ENCODE measurements at regions not wholly inside any gene's neighbourhood (a gene's known extent, or its start where the extent isn't known, plus 50 kb on each side); places are given as distances from the start of the nearest gene placed in this dataset.

DNA sequence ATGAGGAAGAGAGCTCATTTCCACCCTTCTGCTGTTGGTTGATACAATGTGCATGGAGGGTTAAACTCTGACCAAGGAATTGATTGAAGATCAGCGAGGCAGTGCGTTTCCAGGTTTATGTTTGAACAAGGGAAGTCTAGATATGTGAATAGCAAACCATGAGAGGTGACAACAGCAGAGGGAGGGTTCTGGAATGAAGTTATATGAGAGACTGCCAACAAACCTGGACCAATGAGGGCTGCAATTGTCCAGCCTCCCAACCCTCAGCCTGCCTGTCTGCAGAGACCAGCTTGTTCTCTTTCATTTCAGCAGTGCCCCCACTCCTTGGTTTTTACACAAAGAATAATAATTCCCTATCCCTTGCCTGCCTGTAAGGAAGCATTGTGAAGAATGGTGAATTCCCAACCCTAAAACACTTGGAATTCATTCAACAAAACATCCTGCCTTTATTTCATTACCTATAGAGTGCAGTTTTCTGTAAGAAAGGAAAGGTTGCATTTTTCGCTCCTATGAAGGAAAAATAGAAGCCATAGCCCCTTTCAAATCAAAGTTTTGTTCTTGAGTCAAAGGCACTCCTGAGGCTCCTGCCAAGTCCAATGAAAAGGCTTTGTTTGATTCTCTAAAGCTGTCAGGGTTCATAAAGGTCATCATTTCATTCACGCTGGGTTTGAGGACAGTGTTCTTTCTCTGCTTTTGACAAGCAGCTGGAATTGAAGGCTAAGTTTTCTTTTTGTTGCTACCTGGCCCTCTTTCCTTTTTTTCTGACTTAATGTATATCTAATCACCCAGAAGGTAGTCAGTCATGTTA lies 53.6 kb upstream of the ABCC4 start (continued):
- no peak for TF ChIP-seq KLF7 (tag by site-specific recombination; IDR thresholded peaks at IDR 0.05; ENCODE audit: borderline replicate concordance)
- TF ChIP-seq ZFP37 (tag by site-specific recombination; IDR thresholded peaks at IDR 0.05): no peak
- TF ChIP-seq ZBTB20 (tag by site-specific recombination; IDR thresholded peaks at IDR 0.05): no peak
- TF ChIP-seq ZIC2 (tag by site-specific recombination; IDR thresholded peaks at IDR 0.05): no peak
- no peak for TF ChIP-seq ZNF768 (tag by site-specific recombination; IDR thresholded peaks at IDR 0.05)
- TF ChIP-seq IKZF3 (tag by site-specific recombination; IDR thresholded peaks at IDR 0.05): no peak
- TF ChIP-seq, protein P1, sequence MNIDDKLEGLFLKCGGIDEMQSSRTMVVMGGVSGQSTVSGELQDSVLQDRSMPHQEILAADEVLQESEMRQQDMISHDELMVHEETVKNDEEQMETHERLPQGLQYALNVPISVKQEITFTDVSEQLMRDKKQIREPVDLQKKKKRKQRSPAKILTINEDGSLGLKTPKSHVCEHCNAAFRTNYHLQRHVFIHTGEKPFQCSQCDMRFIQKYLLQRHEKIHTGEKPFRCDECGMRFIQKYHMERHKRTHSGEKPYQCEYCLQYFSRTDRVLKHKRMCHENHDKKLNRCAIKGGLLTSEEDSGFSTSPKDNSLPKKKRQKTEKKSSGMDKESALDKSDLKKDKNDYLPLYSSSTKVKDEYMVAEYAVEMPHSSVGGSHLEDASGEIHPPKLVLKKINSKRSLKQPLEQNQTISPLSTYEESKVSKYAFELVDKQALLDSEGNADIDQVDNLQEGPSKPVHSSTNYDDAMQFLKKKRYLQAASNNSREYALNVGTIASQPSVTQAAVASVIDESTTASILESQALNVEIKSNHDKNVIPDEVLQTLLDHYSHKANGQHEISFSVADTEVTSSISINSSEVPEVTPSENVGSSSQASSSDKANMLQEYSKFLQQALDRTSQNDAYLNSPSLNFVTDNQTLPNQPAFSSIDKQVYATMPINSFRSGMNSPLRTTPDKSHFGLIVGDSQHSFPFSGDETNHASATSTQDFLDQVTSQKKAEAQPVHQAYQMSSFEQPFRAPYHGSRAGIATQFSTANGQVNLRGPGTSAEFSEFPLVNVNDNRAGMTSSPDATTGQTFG (tag by site-specific recombination; IDR thresholded peaks at IDR 0.05; ENCODE audit: borderline replicate concordance): no peak

DNA sequence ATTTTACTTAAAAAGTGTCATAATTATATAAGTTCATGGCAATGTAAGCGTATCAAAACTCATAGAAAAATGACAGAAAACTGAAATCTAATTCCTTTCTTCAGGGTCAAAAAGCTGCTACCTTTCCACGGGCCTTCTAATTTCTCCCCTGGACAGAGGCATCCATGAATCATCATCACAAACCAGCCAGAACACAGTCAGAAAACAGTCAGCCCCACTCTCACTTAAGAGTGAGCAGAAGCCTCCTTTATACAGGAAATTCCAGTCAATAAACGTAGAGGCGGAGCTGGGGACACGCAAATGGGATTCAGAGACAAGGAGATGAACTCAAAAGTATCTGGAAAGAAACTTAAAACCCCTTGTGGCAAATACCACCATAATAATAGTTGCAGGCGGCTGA lies 54.2 kb upstream of the ABCC4 start:
- H3K4me1 ChIP-seq (ENCODE audit: control insufficient read depth, insufficient read depth, low read length): no peaks in the 10 kb centered on the region
- TF ChIP-seq ZNF670 (tag by site-specific recombination; IDR thresholded peaks at IDR 0.05; ENCODE audit: low read depth) (no peak), ZNF707 (tag by site-specific recombination; IDR thresholded peaks at IDR 0.05) (no peak)
- TF ChIP-seq, protein P2, sequence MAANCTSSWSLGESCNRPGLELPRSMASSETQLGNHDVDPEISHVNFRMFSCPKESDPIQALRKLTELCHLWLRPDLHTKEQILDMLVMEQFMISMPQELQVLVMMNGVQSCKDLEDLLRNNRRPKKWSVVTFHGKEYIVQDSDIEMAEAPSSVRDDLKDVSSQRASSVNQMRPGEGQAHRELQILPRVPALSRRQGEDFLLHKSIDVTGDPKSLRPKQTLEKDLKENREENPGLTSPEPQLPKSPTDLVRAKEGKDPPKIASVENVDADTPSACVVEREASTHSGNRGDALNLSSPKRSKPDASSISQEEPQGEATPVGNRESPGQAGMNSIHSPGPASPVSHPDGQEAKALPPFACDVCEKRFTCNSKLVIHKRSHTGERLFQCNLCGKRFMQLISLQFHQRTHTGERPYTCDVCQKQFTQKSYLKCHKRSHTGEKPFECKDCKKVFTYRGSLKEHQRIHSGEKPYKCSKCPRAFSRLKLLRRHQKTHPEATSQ (tag by site-specific recombination; IDR thresholded peaks at IDR 0.05): no peak
- no peaks in the 10 kb centered on the region for H3K36me3 ChIP-seq (ENCODE audit: control insufficient read depth in 2 of 2, insufficient read depth in 1 of 2, low read length in 2 of 2)
- POLR2A ChIA-PET: no interaction called here
- CTCF ChIA-PET: interaction anchor here (0.5 kb wide), 1 partner anchor 18 kb away, joined by 4 read pairs; no protein-coding TSS in a partner anchor
- H3K27ac ChIP-seq (ENCODE audit: extremely low read depth, low read depth, low read length): no peak overlapping the region
- no peaks in the 10 kb centered on the region for H3K9me3 ChIP-seq (ENCODE audit: control insufficient read depth, insufficient read depth, low read depth, low read length)
- H3K4me3 ChIP-seq (ENCODE audit: low read depth, low read length): no peak overlapping the region

DNA sequence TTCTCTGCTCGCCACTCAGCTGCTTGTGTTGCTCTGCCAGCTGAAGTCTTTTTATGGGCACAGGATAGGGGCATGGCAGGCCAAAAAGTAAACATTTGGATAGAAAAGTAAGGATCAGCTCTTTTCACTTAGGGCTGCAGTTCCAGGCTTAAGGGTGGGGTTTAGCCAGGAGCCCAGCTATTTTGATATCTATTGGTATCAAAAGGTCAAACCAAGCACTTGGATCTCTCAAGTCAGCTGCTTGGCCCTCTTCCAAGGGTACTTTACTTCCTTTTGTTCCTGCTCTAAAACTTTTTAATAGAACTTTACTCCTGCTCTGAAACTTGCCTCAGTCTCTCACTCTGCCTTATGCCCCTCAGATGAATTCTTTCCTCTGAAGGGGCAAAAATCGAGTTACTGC lies 55.7 kb upstream of the ABCC4 start:
- Histone ChIP-seq H3K27ac (ENCODE audit: extremely low read depth, low read depth, low read length) (no peak overlapping the region), H3K4me1 (ENCODE audit: control insufficient read depth, insufficient read depth, low read length) (no peaks in the 10 kb centered on the region), H3K36me3 (ENCODE audit: control insufficient read depth in 2 of 2, insufficient read depth in 1 of 2, low read length in 2 of 2) (no peaks in the 10 kb centered on the region), H3K4me3 (ENCODE audit: low read depth, low read length) (no peak overlapping the region), H3K9me3 (ENCODE audit: control insufficient read depth, insufficient read depth, low read depth, low read length) (no peaks in the 10 kb centered on the region)
- ChIA-PET POLR2A (no interaction called here), CTCF (interaction anchor here (0.6 kb wide), 1 partner anchor 24 kb away, joined by 3 read pairs; no protein-coding TSS in a partner anchor)
- TF ChIP-seq ZNF707 (tag by site-specific recombination; IDR thresholded peaks at IDR 0.05): no peak
- TF ChIP-seq ZEB2 (tag by site-specific recombination; IDR thresholded peaks at IDR 0.05): no peak

GRCh38 chr13:95357875-95358274 lies 56.6 kb upstream of the ABCC4 start:
- Histone ChIP-seq H3K9me3 (ENCODE audit: control insufficient read depth, insufficient read depth, low read depth, low read length) (no peaks in the 10 kb centered on the region), H3K4me3 (ENCODE audit: low read depth, low read length) (no peak overlapping the region), H3K36me3 (ENCODE audit: control insufficient read depth in 2 of 2, insufficient read depth in 1 of 2, low read length in 2 of 2) (no peaks in the 10 kb centered on the region), H3K4me1 (ENCODE audit: control insufficient read depth, insufficient read depth, low read length) (no peaks in the 10 kb centered on the region), H3K27ac (ENCODE audit: extremely low read depth, low read depth, low read length) (no peak overlapping the region)
- CTCF ChIA-PET: no interaction called here
- POLR2A ChIA-PET: no interaction called here
- TF ChIP-seq GFI1B (tag by site-specific recombination; IDR thresholded peaks at IDR 0.05): no peak
- no peak for TF ChIP-seq ZNF777 (tag by site-specific recombination; IDR thresholded peaks at IDR 0.05; ENCODE audit: borderline replicate concordance)
- TF ChIP-seq ZNF510 (tag by site-specific recombination; IDR thresholded peaks at IDR 0.05; ENCODE audit: insufficient replicate concordance): no peak
- TF ChIP-seq ZIC2 (tag by site-specific recombination; IDR thresholded peaks at IDR 0.05): no peak
- no peak for TF ChIP-seq ZNF768 (tag by site-specific recombination; IDR thresholded peaks at IDR 0.05)
- no peak for TF ChIP-seq ZNF558 (tag by site-specific recombination; IDR thresholded peaks at IDR 0.05)
- no peak for TF ChIP-seq ZNF513 (tag by site-specific recombination; IDR thresholded peaks at IDR 0.05)
- no peak for TF ChIP-seq ZNF48 (tag by site-specific recombination; IDR thresholded peaks at IDR 0.05)
- TF ChIP-seq, protein P3, sequence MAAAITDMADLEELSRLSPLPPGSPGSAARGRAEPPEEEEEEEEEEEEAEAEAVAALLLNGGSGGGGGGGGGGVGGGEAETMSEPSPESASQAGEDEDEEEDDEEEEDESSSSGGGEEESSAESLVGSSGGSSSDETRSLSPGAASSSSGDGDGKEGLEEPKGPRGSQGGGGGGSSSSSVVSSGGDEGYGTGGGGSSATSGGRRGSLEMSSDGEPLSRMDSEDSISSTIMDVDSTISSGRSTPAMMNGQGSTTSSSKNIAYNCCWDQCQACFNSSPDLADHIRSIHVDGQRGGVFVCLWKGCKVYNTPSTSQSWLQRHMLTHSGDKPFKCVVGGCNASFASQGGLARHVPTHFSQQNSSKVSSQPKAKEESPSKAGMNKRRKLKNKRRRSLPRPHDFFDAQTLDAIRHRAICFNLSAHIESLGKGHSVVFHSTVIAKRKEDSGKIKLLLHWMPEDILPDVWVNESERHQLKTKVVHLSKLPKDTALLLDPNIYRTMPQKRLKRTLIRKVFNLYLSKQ (tag by site-specific recombination; IDR thresholded peaks at IDR 0.05; ENCODE audit: borderline replicate concordance): no peak
- TF ChIP-seq ZNF391 (tag by site-specific recombination; IDR thresholded peaks at IDR 0.05; ENCODE audit: borderline replicate concordance, low read depth): no peak
- TF ChIP-seq ZNF521 (tag by site-specific recombination; IDR thresholded peaks at IDR 0.05): no peak
- TF ChIP-seq ZNF473 (tag by site-specific recombination; IDR thresholded peaks at IDR 0.05): no peak
